Gastroesophageal sphincter (tissue), 3 donors: ENCODE measurements at regions not wholly inside any gene's neighbourhood (a gene's known extent, or its start where the extent isn't known, plus 50 kb on each side); places are given as distances from the start of the nearest gene placed in this dataset.

ENCODE experiments used
- POLR2A ChIP-seq, 2 donors: fragments of 450-650 bp; IDR thresholded peaks; one replicate each; pipeline ENCODE4 v1.6.1; 2017; ENCODE audit warnings: antibody characterized with exemption in 2 of 2, mild to moderate bottlenecking in 2 of 2, moderate library complexity in 1 of 2
- TF ChIP-seq, protein P1 (sequence below), 4 experiments: fragments of 200-600 bp in 2 of 4; fragments of 450-650 bp in 2 of 4; sonication (generic) in 1 of 4; IDR thresholded peaks; one replicate each; pipeline ENCODE4 v1.5.1; 2017 to 2019; ENCODE audit warnings: antibody characterized with exemption in 4 of 4, mild to moderate bottlenecking in 2 of 4, moderate library complexity in 2 of 4

DNA sequence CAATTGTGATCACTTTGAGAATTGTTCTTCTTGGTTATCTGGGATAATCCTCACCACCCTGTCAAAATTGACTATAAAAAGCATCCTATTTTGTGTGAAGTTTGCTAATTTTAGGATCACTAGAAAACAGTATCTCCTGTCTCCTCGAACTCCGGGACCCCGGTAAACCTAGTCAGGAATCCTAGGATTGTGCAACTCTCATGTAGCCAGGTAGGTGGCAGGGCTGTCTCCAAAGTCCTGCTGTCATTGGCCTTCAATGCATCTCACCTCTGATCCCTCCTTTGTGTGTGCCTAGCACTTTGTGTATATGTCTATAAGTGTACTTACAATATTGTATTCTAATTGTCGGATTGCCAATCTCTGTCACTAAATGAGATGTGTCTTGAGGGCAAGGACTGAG is 1564.8 kb downstream of the RPA4 start:
- TF ChIP-seq, protein P1, sequence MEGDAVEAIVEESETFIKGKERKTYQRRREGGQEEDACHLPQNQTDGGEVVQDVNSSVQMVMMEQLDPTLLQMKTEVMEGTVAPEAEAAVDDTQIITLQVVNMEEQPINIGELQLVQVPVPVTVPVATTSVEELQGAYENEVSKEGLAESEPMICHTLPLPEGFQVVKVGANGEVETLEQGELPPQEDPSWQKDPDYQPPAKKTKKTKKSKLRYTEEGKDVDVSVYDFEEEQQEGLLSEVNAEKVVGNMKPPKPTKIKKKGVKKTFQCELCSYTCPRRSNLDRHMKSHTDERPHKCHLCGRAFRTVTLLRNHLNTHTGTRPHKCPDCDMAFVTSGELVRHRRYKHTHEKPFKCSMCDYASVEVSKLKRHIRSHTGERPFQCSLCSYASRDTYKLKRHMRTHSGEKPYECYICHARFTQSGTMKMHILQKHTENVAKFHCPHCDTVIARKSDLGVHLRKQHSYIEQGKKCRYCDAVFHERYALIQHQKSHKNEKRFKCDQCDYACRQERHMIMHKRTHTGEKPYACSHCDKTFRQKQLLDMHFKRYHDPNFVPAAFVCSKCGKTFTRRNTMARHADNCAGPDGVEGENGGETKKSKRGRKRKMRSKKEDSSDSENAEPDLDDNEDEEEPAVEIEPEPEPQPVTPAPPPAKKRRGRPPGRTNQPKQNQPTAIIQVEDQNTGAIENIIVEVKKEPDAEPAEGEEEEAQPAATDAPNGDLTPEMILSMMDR (IDR thresholded peaks at IDR 0.05) = no peak
- TF ChIP-seq POLR2A (IDR thresholded peaks at IDR 0.05) = no peak
